ENCODE measurements at regions not wholly inside any gene's neighbourhood (a gene's known extent, or its start where the extent isn't known, plus 50 kb on each side); places are given as distances from the start of the nearest gene placed in this dataset.
"Not testable (repeated sequence)": the region's sequence is repeated elsewhere in the genome, so short reads cannot be mapped to it uniquely, and the experiment has no call there.

DNA sequence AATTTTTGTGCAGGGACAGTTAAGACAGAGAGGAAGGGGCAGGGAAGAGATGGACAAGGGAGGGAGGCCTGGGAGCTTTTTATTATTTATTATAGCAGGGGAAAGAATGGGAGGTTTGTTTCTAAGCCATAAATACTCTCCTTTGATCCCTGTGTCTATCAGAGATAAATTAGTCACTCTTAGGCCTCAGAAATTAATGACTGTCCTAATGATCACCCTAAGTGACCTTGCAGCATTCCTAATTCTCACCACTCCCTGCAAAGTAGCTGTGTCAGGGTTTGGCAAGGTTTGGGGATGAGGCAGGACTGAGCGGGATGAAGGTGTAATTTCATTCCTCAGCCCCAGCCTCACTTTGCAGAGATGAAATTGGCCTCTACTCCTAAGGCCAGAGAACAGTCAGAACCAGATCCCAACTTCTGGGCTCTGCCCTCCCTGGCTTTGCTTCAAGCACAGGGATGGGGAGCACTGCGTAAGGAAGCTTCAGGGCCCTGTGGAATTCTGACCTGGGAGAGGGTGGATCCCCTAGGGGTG, 95.0 kb downstream of the TMEM17 start:
- no peak for DNase-seq (ENCODE audit: low spot score)

DNA sequence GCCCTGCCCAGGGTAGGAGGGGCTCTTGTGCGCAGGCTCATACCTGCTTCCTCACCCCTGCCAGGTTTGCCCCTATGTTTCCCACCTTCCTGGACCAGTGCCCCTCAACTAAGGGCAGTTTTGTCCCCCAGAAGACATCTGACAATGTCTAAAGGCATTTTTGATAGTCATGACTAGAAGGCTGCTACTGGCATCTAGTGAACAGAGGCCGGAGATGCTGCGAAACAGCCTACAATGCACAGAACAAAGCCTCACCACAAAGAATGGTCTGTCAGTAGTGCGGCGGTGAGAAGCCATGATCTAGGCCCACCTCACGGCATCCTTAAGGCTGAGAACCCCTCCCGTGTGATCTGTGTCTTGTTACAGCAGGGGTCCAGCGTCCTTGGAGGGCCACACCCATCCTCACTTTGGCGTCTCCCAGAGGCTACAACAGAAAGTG, 96.0 kb downstream of the TMEM17 start:
- no peak for DNase-seq (ENCODE audit: low spot score)

DNA sequence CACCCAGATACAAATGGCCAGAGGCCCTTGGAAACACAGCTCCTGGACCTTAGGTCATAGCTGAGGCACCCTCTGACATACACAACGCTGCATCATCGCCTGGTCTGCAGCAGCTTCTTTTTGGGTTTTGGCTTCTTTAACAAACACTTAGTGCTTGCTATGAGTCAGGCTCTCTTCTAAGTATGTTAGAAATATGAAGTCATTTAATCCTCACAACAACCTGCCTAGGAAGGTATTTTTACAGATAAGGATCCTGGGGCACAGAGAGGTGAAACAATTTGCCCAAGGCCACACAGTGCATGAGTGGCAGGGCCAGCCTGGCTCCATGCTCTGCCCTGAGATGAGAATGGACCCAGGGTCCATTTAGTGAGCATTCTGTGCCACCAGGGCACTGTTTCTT, 96.6 kb downstream of the TMEM17 start:
- no peak for DNase-seq (ENCODE audit: low spot score)

DNA sequence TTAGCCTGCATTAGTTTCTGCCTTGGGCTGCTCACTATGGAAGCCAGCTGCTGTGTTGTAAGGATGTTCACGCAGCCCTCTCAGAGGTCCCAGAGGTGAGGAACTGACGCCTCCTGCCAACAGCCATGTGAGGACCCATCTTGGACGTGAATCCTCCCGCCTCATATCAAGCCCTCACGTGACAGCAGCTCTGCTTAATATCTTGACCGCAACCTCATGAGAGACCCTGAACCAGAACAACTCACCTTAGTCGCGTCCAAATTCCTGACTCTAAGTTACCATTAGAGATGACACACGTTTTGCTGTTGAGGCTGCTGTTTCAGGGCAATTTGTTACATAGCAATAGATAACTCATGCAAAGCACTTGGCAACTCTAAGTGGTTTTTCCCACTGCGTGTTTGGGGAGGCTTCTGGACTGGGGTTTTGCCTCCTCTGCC, 97.7 kb downstream of the TMEM17 start:
- no peak for DNase-seq (ENCODE audit: low spot score)

DNA sequence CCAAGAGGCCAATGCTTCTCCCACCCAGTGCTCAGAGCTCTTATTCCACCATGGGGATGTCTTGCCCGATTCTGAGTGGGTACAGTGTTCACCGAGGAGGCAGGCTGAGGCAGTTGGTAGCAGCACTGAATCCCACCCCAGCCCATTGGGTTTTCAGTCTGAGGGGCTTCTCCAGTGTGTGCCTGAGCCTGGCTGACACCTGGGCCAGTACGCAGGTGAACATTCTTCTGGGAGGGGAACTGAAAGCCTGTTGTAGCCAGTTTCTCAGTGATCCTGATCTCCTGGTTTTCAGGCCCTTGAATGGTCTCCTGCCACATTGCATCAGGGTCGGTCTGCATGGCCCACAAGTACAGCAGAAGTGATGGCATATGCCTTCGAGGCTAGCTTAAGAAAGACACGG, 98.2 kb downstream of the TMEM17 start:
- DNase-seq (ENCODE audit: low spot score) = no peak

DNA sequence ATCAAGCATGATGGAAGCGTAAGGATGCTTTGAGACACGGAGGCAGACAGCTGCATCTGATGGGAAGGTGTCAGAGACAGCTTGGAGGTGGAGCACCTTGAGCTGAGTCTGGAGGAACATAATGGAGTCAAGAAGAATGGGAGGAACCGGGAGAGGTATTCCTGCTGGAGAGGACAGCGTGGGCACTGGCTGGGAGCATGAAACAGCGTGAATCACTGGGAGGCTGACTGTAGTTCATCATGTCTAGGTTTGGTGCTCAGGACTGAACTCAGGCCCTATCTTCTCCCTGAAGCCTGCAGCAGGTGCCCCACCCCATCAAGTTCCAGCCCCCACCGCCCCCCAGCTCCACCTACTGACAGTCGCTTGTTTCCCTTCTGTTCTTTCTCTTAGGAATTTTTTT, 98.6 kb downstream of the TMEM17 start:
- no peak for DNase-seq (ENCODE audit: low spot score)

DNA sequence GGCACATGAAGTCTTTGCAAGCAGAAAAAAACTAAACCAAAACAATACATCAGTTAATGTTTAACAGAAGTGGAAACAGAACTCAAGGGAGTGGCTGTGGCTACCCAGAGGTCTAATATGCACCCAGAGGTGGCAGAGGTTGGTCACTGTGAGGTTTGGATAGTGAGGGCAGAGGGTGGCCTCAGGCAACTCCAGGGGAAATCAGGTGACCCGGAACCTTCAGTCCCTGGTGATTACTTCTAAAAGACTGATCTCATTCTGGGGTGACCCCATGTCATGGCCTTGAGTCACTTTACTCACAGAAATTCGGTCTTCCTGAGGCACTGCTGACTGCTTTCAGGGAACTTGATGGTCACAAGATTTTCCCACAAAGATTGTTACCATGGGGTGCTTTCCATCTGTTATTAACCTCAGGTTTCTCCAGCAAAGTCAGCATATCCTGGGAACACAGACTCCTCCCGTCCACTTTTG, 99.4 kb downstream of the TMEM17 start:
- no peak for DNase-seq (ENCODE audit: low spot score)

DNA sequence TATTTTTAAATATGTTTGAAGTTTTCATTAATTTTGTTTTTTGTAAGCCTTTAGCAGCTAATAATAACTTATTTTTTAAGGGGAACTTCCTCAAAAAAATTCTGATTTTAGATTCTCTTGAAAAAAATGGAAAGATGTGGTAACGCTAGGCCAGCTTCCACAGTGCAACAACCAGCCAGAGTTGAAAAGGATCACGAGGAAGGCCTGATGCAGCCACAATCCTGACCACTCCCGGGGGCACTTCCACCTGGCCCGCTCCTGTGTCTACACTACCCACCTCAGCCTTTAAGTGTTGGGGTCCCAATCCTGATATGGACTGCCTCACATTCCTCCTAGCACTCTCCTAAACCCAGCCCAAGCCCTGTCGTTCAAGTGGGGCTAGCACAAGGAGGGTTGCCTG, 101.1 kb downstream of the TMEM17 start:
- no peak for DNase-seq (ENCODE audit: low spot score)

DNA sequence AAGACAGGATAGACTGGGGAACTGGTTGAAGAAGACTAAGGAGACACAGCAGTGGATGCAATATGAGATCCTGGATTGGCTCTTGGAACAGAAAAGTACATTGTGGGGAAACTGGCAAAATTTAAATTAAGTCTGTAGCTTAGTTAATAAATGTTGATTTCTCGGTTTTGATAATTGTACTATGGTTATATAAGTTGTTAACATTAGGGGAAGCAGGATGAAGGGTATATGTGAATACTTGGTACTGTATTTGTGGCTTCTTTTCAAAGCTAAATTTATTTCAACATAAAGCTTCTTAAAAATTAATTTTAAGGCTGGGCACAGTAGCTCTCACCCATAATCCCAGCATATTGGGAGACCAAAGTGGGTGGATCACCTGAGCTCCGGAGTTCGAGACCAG, 103.8 kb downstream of the TMEM17 start:
- no peak for DNase-seq (ENCODE audit: low spot score)

DNA sequence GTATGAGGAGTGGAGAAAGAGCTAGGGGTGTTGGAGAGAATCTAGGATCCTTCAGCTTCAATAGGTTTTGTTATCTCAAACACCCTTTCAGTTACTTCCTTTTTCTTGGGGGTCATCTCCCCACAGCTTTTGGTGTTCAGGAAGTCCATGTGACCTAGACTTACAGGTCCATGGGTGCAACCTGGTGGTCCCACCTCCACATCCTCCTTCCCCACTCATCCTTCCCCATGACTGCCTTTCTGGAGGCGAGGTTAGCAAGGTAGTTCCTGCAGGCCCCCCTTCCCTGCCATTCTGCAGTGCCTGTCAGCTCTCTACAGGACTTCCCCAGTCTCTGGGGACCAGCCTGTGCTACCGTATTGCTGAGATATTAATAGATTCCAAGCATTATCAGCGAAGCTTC, 107.6 kb downstream of the TMEM17 start:
- no peak for DNase-seq (ENCODE audit: low spot score)

DNA sequence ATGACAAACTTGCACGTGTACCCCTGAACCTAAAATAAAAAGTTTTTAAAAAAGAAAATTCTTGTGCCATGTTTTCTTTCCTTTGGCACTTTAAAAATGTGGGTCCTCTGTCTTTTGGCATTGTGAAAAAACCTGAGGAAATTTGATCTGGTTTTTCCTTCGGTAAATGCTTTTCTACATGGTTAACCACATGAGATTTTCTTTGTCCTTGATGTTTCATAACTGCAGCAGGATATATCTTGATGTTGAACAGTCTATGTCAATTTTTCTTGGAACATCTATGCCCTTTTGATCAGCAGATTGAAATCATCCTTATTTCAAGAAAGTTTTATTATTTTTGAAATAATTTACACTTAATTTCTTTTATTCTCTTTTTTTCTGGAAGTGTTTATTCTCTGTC, 109.1 kb downstream of the TMEM17 start:
- no peak for DNase-seq (ENCODE audit: low spot score)

DNA sequence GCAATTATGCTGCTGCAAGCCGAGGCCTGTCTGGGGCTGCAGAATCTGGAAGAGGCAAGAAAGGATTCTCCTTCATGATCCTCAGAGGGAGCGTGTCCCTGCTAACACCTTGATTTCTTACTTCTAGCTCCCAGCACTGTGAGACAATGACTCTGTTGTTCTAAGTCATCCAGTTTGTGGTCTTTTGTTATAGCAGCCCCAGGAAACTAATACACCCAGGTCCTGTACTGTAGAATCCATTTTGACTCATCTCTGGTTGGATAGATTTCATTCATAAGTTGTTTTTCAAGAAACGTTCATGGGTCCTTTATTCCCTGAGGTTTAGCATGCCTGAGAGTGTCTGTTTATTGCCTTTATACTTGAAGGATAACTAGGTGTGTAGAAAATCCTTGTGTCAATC, 112.7 kb downstream of the TMEM17 start:
- DNase-seq (ENCODE audit: low spot score) = no peak

DNA sequence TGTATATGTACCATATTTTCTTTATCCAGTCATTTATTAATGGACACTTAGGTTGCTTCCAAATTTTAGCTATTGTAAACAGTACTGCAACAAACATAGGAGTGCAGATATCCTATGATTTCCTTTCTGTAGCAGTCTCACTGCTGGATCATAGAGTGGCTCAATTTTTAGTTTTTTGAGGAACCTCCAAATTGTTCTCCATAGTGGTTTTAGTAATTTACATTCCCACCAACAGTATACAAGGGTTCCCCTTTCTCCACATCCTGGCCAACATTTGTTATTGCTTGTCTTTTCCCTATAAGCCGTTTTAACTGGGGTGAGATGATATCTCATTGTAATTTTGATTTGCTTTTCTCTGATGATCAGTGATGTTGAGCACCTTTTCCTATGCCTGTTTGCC, 114.3 kb downstream of the TMEM17 start:
- DNase-seq (ENCODE audit: low spot score) = no peak

DNA sequence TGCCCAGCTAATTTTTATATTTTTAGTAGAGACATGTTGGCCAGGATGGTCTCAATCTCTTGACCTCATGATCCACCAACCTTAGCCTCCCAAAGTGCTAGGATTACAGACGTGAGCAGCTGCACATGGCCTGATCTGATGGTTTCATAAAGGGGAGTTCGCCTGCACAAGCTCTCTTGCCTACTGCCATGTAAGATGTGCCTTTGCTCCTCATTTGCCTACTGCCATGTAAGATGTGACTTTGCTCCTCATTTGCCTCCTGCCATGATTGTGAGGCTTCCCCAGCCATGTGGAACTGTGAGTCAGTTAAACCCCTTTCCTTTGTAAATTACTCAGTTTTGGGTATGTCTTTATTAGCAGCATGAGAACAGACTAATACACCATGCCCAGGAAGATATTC, 119.6 kb downstream of the TMEM17 start:
- DNase-seq (ENCODE audit: low spot score) = not testable (repeated sequence)

DNA sequence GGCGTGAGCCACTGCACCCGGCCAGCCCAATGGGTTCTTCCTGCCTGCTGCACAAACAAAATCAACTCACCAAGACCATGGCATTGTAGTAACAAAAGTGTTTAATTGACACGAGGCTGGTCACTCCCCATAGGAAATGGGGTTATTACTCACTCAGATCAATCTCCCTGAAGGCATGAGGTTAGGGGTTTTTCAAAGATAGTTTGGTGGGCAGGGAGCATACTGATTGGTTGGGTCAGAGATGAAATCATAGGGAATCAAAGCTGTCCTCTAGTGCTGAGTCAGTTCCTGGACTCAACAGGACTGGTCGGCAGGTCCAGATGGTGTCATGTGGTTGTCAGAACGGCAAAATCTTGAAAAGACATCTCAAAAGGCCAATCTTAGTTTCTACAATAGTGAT, 122.1 kb downstream of the TMEM17 start:
- no peak for DNase-seq (ENCODE audit: low spot score)

DNA sequence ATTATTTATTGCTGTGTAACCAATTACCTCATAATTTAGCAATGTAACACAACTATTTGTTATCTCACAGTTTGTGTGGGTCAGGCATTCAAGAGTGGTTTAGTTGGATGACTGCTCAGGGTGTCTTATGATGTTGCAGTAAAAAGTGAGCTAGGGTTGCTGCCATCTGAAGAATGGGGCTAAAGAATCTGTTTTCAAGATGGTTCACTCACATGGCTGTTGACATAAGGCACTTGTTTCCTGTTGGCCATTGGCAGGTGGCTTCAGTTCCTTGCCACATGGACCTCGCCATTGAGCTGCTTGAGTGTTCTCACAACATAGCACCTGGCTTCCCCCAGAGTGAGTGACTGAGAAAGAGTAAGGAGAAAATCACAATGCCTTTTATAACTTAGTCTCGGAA, 123.2 kb downstream of the TMEM17 start:
- no peak for DNase-seq (ENCODE audit: low spot score)

DNA sequence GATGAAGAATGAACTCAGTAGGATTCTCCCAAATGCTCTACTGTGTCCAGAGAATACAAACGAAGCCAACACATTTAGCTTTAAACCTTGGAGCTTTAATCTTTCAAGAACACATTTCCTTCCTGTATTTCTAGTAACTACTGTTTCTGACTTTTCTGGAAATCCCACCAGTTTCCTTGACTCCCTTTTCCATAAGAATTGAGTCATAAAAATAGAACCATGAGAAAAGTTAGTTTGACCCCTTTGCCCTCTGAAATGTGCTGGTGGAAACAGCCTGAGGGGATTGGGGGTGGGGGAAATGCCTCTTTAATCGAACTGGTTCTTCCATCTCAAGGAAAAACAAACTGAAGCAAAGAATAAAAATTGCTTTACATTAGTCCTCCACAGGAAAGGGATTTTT, 123.9 kb downstream of the TMEM17 start:
- DNase-seq (ENCODE audit: low spot score) = no peak

DNA sequence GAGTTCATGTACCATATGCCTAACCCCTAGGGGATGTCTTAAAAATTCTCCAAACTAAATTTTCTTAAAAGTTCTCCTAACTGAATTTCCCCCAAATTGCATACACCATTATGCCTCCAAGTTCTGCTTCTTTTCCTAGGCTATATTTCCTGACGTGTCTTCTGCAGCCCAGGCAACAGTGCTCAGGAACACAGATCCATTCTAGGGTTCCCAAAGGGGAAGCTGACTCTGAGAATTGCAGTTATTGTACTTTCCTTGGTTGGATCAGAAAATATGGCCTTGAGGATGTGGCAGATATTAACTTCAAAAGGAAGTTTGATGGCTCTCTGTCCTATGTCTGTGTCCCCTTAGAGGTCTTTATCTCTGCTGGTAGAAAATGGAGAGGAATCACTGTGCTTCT, 124.3 kb downstream of the TMEM17 start:
- DNase-seq (ENCODE audit: low spot score) = no peak

DNA sequence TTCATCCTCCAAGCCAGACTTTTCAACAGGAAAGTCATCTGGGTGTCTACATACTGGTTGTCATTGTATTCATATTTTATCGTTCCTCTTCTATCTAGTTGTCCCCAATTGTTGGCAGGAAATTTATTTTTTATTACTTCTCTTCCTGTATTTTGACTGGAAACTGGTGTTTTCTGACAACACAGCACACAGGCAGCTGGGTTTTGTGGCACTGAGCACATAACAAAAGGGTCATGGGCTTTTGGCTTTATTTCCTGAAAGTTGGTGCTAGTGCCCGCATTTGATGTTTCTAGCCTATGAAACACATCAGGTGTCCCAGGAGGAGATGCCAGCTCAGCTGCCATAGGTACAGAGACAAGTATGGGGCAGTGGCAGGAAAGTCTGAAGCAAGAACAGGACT, 126.4 kb downstream of the TMEM17 start:
- no peak for DNase-seq (ENCODE audit: low spot score)

DNA sequence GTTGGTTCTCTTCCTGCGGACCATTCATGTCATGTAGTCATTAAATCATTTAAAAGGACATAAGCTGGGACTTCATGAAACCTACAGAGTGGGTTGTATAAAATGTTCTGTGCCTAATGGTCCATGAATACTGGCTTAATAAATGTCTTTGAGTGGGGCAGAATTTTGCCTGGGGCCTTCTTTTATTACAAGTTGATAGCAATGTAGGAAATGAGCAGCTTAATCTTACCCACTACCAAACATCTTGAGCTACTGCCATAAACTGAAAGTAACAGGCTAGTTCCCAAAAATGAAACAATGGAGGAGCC, 130.9 kb downstream of the TMEM17 start:
- no peak for DNase-seq (ENCODE audit: low spot score)

DNA sequence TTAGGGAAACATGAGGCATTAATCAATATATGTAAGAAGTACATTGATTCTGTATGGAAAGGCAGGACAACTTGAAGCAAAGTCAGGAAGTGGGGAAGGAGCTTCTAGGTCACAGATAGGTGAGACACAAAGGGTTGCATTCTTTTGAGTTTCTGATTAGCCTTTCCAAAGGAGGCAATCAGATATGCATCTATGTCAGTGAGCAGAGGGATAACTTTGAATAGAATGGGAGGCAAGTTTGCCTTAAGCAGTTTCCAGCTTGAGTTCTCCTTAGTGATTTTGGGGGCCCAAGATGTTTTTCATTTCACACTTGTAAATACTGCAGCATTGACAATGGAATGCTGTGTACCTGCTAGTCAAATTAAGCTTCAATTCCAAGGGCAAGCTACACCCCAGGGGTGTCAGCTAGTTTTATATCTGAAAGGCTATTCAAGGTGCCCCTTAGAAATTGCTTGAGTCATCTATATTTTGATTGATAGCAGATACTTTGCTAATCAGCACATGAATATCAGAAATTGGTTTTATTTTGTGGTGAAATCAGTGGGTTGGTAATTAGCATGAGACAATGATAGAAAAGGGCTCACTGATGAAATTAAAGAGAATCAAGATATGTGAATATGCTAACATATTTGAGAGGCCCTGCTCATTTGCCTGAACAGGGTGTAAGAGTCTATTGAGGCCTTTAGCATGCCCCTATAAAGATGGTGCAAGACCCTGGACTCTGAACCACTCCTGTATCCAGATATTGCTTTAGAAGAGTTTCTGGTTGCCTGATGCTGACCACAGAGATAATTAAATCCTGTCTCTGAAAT, 131.5 kb downstream of the TMEM17 start:
- DNase-seq (ENCODE audit: low spot score) = no peak

DNA sequence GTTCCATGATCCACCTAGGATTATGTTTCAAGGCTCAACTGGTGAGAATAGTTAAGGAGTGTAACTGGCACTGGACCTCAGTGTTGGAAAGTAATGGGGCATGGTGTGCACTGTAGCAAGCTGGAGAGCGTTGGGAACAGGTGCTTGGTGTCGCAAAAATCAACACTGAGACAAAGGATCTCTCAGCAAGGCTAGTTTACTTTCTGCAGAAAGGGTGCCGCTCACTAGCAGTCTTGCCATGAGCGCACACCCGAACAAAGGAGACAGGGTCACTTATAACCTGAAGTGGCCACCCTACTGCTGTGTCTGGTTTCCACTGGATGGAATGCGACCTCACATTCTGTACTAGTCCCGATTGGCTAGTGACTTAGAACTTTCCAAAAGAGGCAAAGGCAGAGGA, 133.2 kb downstream of the TMEM17 start:
- no peak for DNase-seq (ENCODE audit: low spot score)

DNA sequence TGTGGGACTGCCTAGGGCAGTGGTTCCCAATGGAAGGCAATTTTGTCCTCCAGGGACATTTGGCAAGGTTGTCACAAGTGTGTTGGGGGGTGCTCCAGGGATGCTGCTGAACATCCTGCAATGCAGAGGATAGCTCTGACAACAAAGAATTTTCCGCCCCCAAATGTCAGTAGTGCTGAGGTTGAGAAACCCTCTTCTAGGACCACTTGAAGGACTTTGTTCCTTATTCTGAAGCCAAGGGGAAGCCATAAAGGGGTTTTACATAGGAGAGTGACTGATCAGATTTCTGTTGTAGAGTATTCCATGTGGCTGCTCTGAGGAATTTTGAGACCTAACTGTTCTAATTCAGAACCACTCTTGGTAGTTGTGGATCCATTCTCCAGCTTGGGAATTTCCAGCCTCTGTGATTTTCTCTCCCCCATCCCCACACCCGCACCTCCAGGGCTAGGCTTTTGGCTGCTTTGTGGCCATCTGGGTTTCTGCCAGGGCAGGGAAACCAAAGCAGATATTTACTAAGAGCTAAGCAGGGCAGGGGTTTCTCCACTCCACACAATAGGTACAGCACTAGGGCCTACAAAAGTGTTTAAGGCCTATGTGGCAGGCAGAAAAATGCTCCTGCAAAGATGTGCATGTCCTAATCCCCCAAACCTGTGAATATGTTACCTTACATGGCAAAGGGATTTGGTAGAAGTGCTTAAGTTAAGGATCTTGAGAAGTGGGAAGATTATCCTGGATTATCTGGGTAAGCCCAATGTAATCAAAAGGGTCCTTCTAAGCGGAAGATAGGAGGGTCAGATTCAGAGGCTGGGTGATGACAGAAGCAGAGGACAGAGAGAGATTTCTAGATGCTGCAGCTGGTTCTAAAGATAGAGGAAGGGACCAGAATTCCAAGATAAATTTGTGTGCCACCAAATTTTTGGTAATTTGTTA, 135.4 kb downstream of the TMEM17 start:
- no peak for DNase-seq (ENCODE audit: low spot score)
